GM12878 (cell line): ENCODE measurements at regions not wholly inside any gene's neighbourhood (a gene's known extent, or its start where the extent isn't known, plus 50 kb on each side); places are given as distances from the start of the nearest gene placed in this dataset.

Experiments used
- BHLHE40 ChIP-seq, 2 experiments: fragments of 450-650 bp in 1 of 2; IDR thresholded peaks; 2 replicates each; pipeline ENCODE4 v1.6.1; 2011 to 2017; ENCODE audit warnings: low read depth in 2 of 2, borderline replicate concordance in 1 of 2, improper control_type of control experiment in 1 of 2, low read length in 1 of 2, mild to moderate bottlenecking in 1 of 2
- POLR2AphosphoS5 ChIP-seq: IDR thresholded peaks from 2 replicates; pipeline ENCODE4 v1.6.1; 2011; ENCODE audit warnings: mild to moderate bottlenecking, low read length, inconsistent platforms
- TF ChIP-seq, protein P1 (sequence below), 3 experiments: IDR thresholded peaks in 2 of 3; conservative IDR thresholded peaks in 1 of 3; 2 replicates each; pipeline ENCODE4 v1.5.1; 2011; ENCODE audit warnings: low read depth in 3 of 3, low read length in 3 of 3, mild to moderate bottlenecking in 3 of 3, control low read depth in 2 of 3, moderate library complexity in 2 of 3, inconsistent platforms in 1 of 3, mixed read lengths in 1 of 3; ENCODE audit not compliant: control insufficient read depth in 2 of 3, insufficient read depth in 1 of 3; ENCODE audit errors: extremely low read depth in 1 of 3

DNA sequence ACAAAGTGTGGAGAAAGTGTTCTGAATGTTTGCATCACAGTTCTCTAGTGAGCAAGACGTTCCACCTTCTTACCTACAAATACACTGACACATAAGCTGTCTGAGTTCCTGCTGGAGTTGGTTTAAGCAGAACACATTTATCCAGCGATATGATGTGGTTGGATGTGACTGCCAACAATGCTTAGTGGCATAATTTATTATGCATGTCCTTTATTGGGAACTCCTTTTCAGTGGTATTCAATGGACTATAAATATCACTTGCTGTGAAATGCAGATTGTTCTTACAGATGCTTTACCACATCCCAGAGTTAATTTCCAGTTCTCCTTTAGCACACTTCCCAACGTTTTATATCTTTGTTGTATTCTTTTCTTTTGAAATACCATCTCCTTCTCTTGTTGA, 222.2 kb downstream of the LURAP1L start:
- no peak for TF ChIP-seq POLR2AphosphoS5
- TF ChIP-seq, protein P1, sequence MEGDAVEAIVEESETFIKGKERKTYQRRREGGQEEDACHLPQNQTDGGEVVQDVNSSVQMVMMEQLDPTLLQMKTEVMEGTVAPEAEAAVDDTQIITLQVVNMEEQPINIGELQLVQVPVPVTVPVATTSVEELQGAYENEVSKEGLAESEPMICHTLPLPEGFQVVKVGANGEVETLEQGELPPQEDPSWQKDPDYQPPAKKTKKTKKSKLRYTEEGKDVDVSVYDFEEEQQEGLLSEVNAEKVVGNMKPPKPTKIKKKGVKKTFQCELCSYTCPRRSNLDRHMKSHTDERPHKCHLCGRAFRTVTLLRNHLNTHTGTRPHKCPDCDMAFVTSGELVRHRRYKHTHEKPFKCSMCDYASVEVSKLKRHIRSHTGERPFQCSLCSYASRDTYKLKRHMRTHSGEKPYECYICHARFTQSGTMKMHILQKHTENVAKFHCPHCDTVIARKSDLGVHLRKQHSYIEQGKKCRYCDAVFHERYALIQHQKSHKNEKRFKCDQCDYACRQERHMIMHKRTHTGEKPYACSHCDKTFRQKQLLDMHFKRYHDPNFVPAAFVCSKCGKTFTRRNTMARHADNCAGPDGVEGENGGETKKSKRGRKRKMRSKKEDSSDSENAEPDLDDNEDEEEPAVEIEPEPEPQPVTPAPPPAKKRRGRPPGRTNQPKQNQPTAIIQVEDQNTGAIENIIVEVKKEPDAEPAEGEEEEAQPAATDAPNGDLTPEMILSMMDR (IDR thresholded peaks at IDR 0.05 in 2 of 3, conservative IDR thresholded peaks at IDR 0.05 in 1 of 3; ENCODE audit: control insufficient read depth in 2 of 3, extremely low read depth in 1 of 3, insufficient read depth in 1 of 3, low read depth in 3 of 3, low read length in 3 of 3): no peak
- no peak for TF ChIP-seq BHLHE40 (IDR thresholded peaks at IDR 0.05; ENCODE audit: borderline replicate concordance in 1 of 2, low read depth in 2 of 2, low read length in 1 of 2)
